ENCODE measurements at regions not wholly inside any gene's neighbourhood (a gene's known extent, or its start where the extent isn't known, plus 50 kb on each side); places are given as distances from the start of the nearest gene placed in this dataset.

- H3K4me2 ChIP-seq (ENCODE audit: insufficient read depth, low read length), result no peak overlapping the region
- no TSS peak for BruUV-seq (replicated peaks)
- no peak overlapping the region for H2AFZ ChIP-seq (ENCODE audit: low read depth, low read length)
- no peaks in the 10 kb centered on the region for H3K4me1 ChIP-seq (ENCODE audit: control insufficient read depth, extremely low read depth, insufficient read depth, low read length)
- peaks cover 2% of the 10 kb centered on the region in 2 experiments for H3K27me3 ChIP-seq (ENCODE audit: control insufficient read depth in 2 of 2, insufficient read depth in 2 of 2, low read length in 2 of 2)
- TF ChIP-seq JUN (IDR thresholded peaks at IDR 0.05; ENCODE audit: borderline replicate concordance, insufficient read depth, insufficient read length, low read depth) (no peak), CTCF (IDR thresholded peaks at IDR 0.05; ENCODE audit: extremely low read depth in 1 of 2, insufficient read depth in 1 of 2, low read depth in 1 of 2, low read length in 2 of 2) (no peak)
- no peak overlapping the region for H3K27ac ChIP-seq (ENCODE audit: insufficient read depth, low read depth, low read length)
- DNase-seq (ENCODE audit: low read depth, low spot score) (no peak), FAIRE-seq (no peak)
- H4K20me1 ChIP-seq (replicated peaks; ENCODE audit: control insufficient read depth, extremely low read depth, insufficient read depth, low read length), result no peaks in the 10 kb centered on the region
- CTCF ChIA-PET, result interaction anchor here (0.6 to 1.4 kb wide), 4 partner anchors 87 to 621 kb away, joined by 3 to 6 read pairs (median 4); no protein-coding TSS in a partner anchor
- H3K36me3 ChIP-seq (ENCODE audit: control insufficient read depth in 2 of 2, extremely low read depth in 1 of 2, insufficient read depth in 2 of 2, low read length in 2 of 2), result no peaks in the 10 kb centered on the region
- dilution Hi-C loops (cut with MboI; ENCODE audit: extremely low pct_ligation_motif_present, low sequenced_read_pairs) (no loop called here), intact Hi-C loops (cut with micrococcal nuclease) (no loop called here)
- H3K9ac ChIP-seq (replicated peaks; ENCODE audit: extremely low read depth, insufficient read depth, low read length), result no peak overlapping the region
- no peaks in the 10 kb centered on the region for H3K79me2 ChIP-seq (ENCODE audit: control insufficient read depth, insufficient read depth, low read length)
- no peak overlapping the region for H3K4me3 ChIP-seq (replicated peaks in 1 of 3; ENCODE audit: insufficient read depth in 1 of 3, low read depth in 1 of 3, low read length in 3 of 3)
- POLR2A ChIA-PET, result no interaction called here
- H3K9me3 ChIP-seq (replicated peaks; ENCODE audit: control insufficient read depth, insufficient read depth, low read length), result no peaks in the 10 kb centered on the region
- no peaks in the 10 kb centered on the region for H3K9me1 ChIP-seq (replicated peaks; ENCODE audit: control insufficient read depth, extremely low read depth, insufficient read depth, low read length)
Measured at GRCh38 chr6:16849988-16850680, 88.9 kb upstream of the ATXN1 start.

GRCh38 chr6:16849280-16849987, 88.2 kb upstream of the ATXN1 start:
- POLR2A ChIA-PET, result no interaction called here
- no peak overlapping the region for H2AFZ ChIP-seq (ENCODE audit: low read depth, low read length)

More at GRCh38 chr6:16849280-16849987, 88.2 kb upstream of the ATXN1 start:
- DNase-seq (ENCODE audit: low read depth, low spot score) (no peak), FAIRE-seq (no peak)
- Histone ChIP-seq H3K9ac (replicated peaks; ENCODE audit: extremely low read depth, insufficient read depth, low read length) (no peak overlapping the region), H3K4me2 (ENCODE audit: insufficient read depth, low read length) (no peak overlapping the region), H3K27ac (ENCODE audit: insufficient read depth, low read depth, low read length) (no peak overlapping the region), H3K27me3 (ENCODE audit: control insufficient read depth in 2 of 2, insufficient read depth in 2 of 2, low read length in 2 of 2) (peaks cover 2% of the 10 kb centered on the region in 2 experiments), H3K9me3 (replicated peaks; ENCODE audit: control insufficient read depth, insufficient read depth, low read length) (no peaks in the 10 kb centered on the region), H3K9me1 (replicated peaks; ENCODE audit: control insufficient read depth, extremely low read depth, insufficient read depth, low read length) (no peaks in the 10 kb centered on the region), H4K20me1 (replicated peaks; ENCODE audit: control insufficient read depth, extremely low read depth, insufficient read depth, low read length) (no peaks in the 10 kb centered on the region), H3K4me1 (ENCODE audit: control insufficient read depth, extremely low read depth, insufficient read depth, low read length) (no peaks in the 10 kb centered on the region), H3K79me2 (ENCODE audit: control insufficient read depth, insufficient read depth, low read length) (no peaks in the 10 kb centered on the region), H3K36me3 (ENCODE audit: control insufficient read depth in 2 of 2, extremely low read depth in 1 of 2, insufficient read depth in 2 of 2, low read length in 2 of 2) (no peaks in the 10 kb centered on the region), H3K4me3 (replicated peaks in 1 of 3; ENCODE audit: insufficient read depth in 1 of 3, low read depth in 1 of 3, low read length in 3 of 3) (no peak overlapping the region)
- CTCF ChIA-PET, result interaction anchor here (1.1 to 1.4 kb wide), 2 partner anchors 86 to 237 kb away, joined by 3 to 5 read pairs; no protein-coding TSS in a partner anchor
- TF ChIP-seq EZH2 (IDR thresholded peaks at IDR 0.05; ENCODE audit: borderline replicate concordance, low read depth, low read length, severe bottlenecking), result no peak
- no peak for TF ChIP-seq GATA2 (IDR thresholded peaks at IDR 0.05; ENCODE audit: insufficient read depth, insufficient read length, low read depth, low read length)
- no peak for TF ChIP-seq FOS (IDR thresholded peaks at IDR 0.05; ENCODE audit: borderline replicate concordance, insufficient read depth, low read length)
- no peak for TF ChIP-seq CTCF (IDR thresholded peaks at IDR 0.05; ENCODE audit: extremely low read depth in 1 of 2, insufficient read depth in 1 of 2, low read depth in 1 of 2, low read length in 2 of 2)
- no peak for TF ChIP-seq POLR2A (IDR thresholded peaks at IDR 0.05; ENCODE audit: low read depth, low read length)
- no TSS peak for BruUV-seq (replicated peaks)
- intact Hi-C loops (cut with micrococcal nuclease), result no loop called here
- dilution Hi-C loops (cut with MboI; ENCODE audit: extremely low pct_ligation_motif_present, low sequenced_read_pairs), result no loop called here

Measured in endothelial cell of umbilical vein (primary cell).